ENCODE measurements at regions not wholly inside any gene's neighbourhood (a gene's known extent, or its start where the extent isn't known, plus 50 kb on each side); places are given as distances from the start of the nearest gene placed in this dataset.

- DNase-seq (ENCODE audit: low read depth in 2 of 2) = no peak
These were observed 149.9 kb downstream of the SHQ1 start for GRCh38 chr3:72698154-72698917.

GRCh38 chr3:72697717-72698116 lies 150.5 kb downstream of the SHQ1 start:
- no peak for DNase-seq (ENCODE audit: low read depth in 2 of 2)

- DNase-seq (ENCODE audit: low read depth in 2 of 2) = no peak
These were observed 151.4 kb downstream of the SHQ1 start for GRCh38 chr3:72696815-72697214.

GRCh38 chr3:72694398-72694797 lies 153.8 kb downstream of the SHQ1 start:
- no peak for DNase-seq (ENCODE audit: low read depth in 2 of 2)

GRCh38 chr3:72692990-72693389 lies 155.3 kb downstream of the SHQ1 start:
- DNase-seq (ENCODE audit: low read depth in 2 of 2) = no peak

- DNase-seq (ENCODE audit: low read depth in 2 of 2) = no peak
These were observed 157.6 kb downstream of the SHQ1 start for GRCh38 chr3:72690629-72691028.

GRCh38 chr3:72682936-72683452 lies 165.3 kb downstream of the SHQ1 start:
- no peak for DNase-seq (ENCODE audit: low read depth in 2 of 2)

- DNase-seq (ENCODE audit: low read depth in 2 of 2) = no peak
These were observed 166.6 kb downstream of the SHQ1 start for GRCh38 chr3:72681598-72681997.

GRCh38 chr3:72680766-72681165 lies 167.5 kb downstream of the SHQ1 start:
- no peak for DNase-seq (ENCODE audit: low read depth in 2 of 2)

- DNase-seq (ENCODE audit: low read depth in 2 of 2) = no peak
These were observed 168.6 kb downstream of the SHQ1 start for GRCh38 chr3:72679540-72680198.

GRCh38 chr3:72678867-72679266 lies 169.4 kb downstream of the SHQ1 start:
- DNase-seq (ENCODE audit: low read depth in 2 of 2) = no peak

- DNase-seq (ENCODE audit: low read depth in 2 of 2) = no peak
These were observed 169.9 kb downstream of the SHQ1 start for GRCh38 chr3:72678380-72678779.

GRCh38 chr3:72675243-72675642 lies 173.0 kb downstream of the SHQ1 start:
- no peak for DNase-seq (ENCODE audit: low read depth in 2 of 2)

GRCh38 chr3:72673011-72673771 lies 175.1 kb downstream of the SHQ1 start:
- DNase-seq (ENCODE audit: low read depth in 2 of 2) = no peak

- DNase-seq (ENCODE audit: low read depth in 2 of 2) = no peak
These were observed 179.0 kb downstream of the SHQ1 start for GRCh38 chr3:72669224-72669623.

GRCh38 chr3:72666447-72666755 lies 181.8 kb downstream of the SHQ1 start:
- DNase-seq (ENCODE audit: low read depth in 2 of 2) = no peak

GRCh38 chr3:72665701-72666446 lies 182.4 kb downstream of the SHQ1 start:
- DNase-seq (ENCODE audit: low read depth in 2 of 2) = peak; percentile 8 to 44

GRCh38 chr3:72665103-72665502 lies 183.1 kb downstream of the SHQ1 start:
- no peak for DNase-seq (ENCODE audit: low read depth in 2 of 2)

GRCh38 chr3:72664184-72664975 lies 183.9 kb downstream of the SHQ1 start:
- DNase-seq (ENCODE audit: low read depth in 2 of 2) = no peak

GRCh38 chr3:72663429-72663828 lies 184.8 kb downstream of the SHQ1 start:
- DNase-seq (ENCODE audit: low read depth in 2 of 2) = no peak

- no peak for DNase-seq (ENCODE audit: low read depth in 2 of 2)
These were observed 187.2 kb downstream of the SHQ1 start for GRCh38 chr3:72661115-72661457.
